AG10803 (cell line): ENCODE measurements at regions not wholly inside any gene's neighbourhood (a gene's known extent, or its start where the extent isn't known, plus 50 kb on each side); places are given as distances from the start of the nearest gene placed in this dataset.

Source experiments
- DNase-seq: peaks from one replicate; pipeline ENCODE4 v3.0.0; 2010; ENCODE audit warnings: low read depth
- H3K4me3 ChIP-seq: 2 replicates; pipeline ENCODE4 v1.5.1; 2011; ENCODE audit warnings: mild to moderate bottlenecking, low read length, control low read depth
- CTCF ChIP-seq: conservative IDR thresholded peaks from 2 replicates; pipeline ENCODE4 v1.5.1; 2011; ENCODE audit warnings: mild to moderate bottlenecking, low read length, control low read depth, inconsistent platforms

- H3K4me3 ChIP-seq = no peak overlapping the region
- DNase-seq = no peak
- TF ChIP-seq CTCF = no peak
Measured at GRCh38 chr15:97045666-97046421, 715.3 kb downstream of the NR2F2 start.

- no peak for DNase-seq
Measured at GRCh38 chr15:97052513-97052912, 722.0 kb downstream of the NR2F2 start.

GRCh38 chr15:97053635-97054034 is 723.1 kb downstream of the NR2F2 start:
- H3K4me3 ChIP-seq = no peak overlapping the region
- TF ChIP-seq CTCF = no peak
- DNase-seq = no peak

More at GRCh38 chr15:97052513-97052912, 722.0 kb downstream of the NR2F2 start:
- H3K4me3 ChIP-seq = no peak overlapping the region
- no peak for TF ChIP-seq CTCF

- no peak for DNase-seq
- TF ChIP-seq CTCF = no peak
- no peak overlapping the region for H3K4me3 ChIP-seq
Measured at GRCh38 chr15:97057503-97057902, 727.0 kb downstream of the NR2F2 start.

- DNase-seq = no peak
- no peak for TF ChIP-seq CTCF
- H3K4me3 ChIP-seq = no peak overlapping the region
Measured at GRCh38 chr15:97059281-97059680, 728.8 kb downstream of the NR2F2 start.

GRCh38 chr15:97061392-97061791 is 730.9 kb downstream of the NR2F2 start:
- DNase-seq = no peak
- TF ChIP-seq CTCF = no peak
- no peak overlapping the region for H3K4me3 ChIP-seq

GRCh38 chr15:97071668-97072067 is 741.2 kb downstream of the NR2F2 start:
- no peak overlapping the region for H3K4me3 ChIP-seq
- DNase-seq = no peak
- TF ChIP-seq CTCF = no peak
